Astrocyte (in vitro differentiated cells and primary cell): ENCODE measurements at regions not wholly inside any gene's neighbourhood (a gene's known extent, or its start where the extent isn't known, plus 50 kb on each side); places are given as distances from the start of the nearest gene placed in this dataset.

ENCODE experiments used
- DNase-seq: peaks from one replicate; pipeline ENCODE4 v3.0.0-alpha.2; 2010; ENCODE audit warnings: low read depth
- FAIRE-seq: peaks from 2 replicates; lab custom pipeline; 2011; peaks lifted over from hg19 to GRCh38; lab: Jason Lieb, UNC
- H2AFZ ChIP-seq: 2 replicates; pipeline ENCODE4 v1.6.0; 2012; ENCODE audit warnings: low read depth, low read length, inconsistent platforms
- H3K27ac ChIP-seq: 2 replicates; pipeline ENCODE4 v1.5.1; 2011; ENCODE audit warnings: low read depth, low read length, inconsistent platforms
- H3K27me3 ChIP-seq: 2 replicates; pipeline ENCODE4 v1.6.0; 2011; ENCODE audit warnings: low read length, inconsistent platforms; ENCODE audit not compliant: insufficient read depth
- H3K36me3 ChIP-seq: 2 replicates; pipeline ENCODE4 v1.5.1; 2011; ENCODE audit warnings: low read length, inconsistent platforms; ENCODE audit not compliant: insufficient read depth
- H3K4me1 ChIP-seq: 2 replicates; pipeline ENCODE4 v1.5.1; 2011; ENCODE audit warnings: low read length, inconsistent platforms; ENCODE audit not compliant: insufficient read depth
- H3K4me2 ChIP-seq: 2 replicates; pipeline ENCODE4 v1.6.0; 2012; ENCODE audit warnings: low read length, inconsistent platforms
- H3K4me3 ChIP-seq: 2 replicates; pipeline ENCODE4 v1.5.1; 2011; ENCODE audit warnings: low read depth, mild to moderate bottlenecking, low read length, inconsistent platforms; ENCODE audit not compliant: insufficient read depth
- H3K79me2 ChIP-seq: 2 replicates; pipeline ENCODE4 v1.6.0; 2012; ENCODE audit warnings: mild to moderate bottlenecking, low read length, inconsistent platforms; ENCODE audit not compliant: insufficient read depth
- H3K9ac ChIP-seq: 2 replicates; pipeline ENCODE4 v1.6.0; 2012; ENCODE audit warnings: mild to moderate bottlenecking, low read length, inconsistent platforms
- H3K9me3 ChIP-seq: 2 replicates; pipeline ENCODE4 v1.5.1; 2012; ENCODE audit warnings: low read depth, mild to moderate bottlenecking, low read length, inconsistent platforms; ENCODE audit not compliant: insufficient read depth
- H4K20me1 ChIP-seq: 2 replicates; pipeline ENCODE4 v1.6.0; 2012; ENCODE audit warnings: low read length, inconsistent platforms; ENCODE audit not compliant: insufficient read depth
- H3K27ac Mint-ChIP-seq: one replicate; pipeline ENCODE4 v1.8.0; 2021; ENCODE audit warnings: mild to moderate bottlenecking, mixed read lengths; ENCODE audit not compliant: unreplicated experiment
- H3K27me3 Mint-ChIP-seq: one replicate; pipeline ENCODE4 v1.8.0; 2021; ENCODE audit warnings: low read depth, mixed read lengths; ENCODE audit not compliant: unreplicated experiment
- H3K36me3 Mint-ChIP-seq: one replicate; pipeline ENCODE4 v1.8.0; 2021; ENCODE audit warnings: low read depth, mixed read lengths; ENCODE audit not compliant: unreplicated experiment
- H3K4me1 Mint-ChIP-seq: one replicate; pipeline ENCODE4 v1.8.0; 2021; ENCODE audit warnings: low read depth, mixed read lengths; ENCODE audit not compliant: unreplicated experiment
- H3K4me3 Mint-ChIP-seq: one replicate; pipeline ENCODE4 v1.8.0; 2021; ENCODE audit warnings: mild to moderate bottlenecking, moderate library complexity, mixed read lengths; ENCODE audit not compliant: unreplicated experiment
- H3K9me3 Mint-ChIP-seq: one replicate; pipeline ENCODE4 v1.8.0; 2021; ENCODE audit warnings: mild to moderate bottlenecking, mixed read lengths; ENCODE audit not compliant: unreplicated experiment
- EZH2 ChIP-seq: IDR thresholded peaks from 2 replicates; pipeline ENCODE4 v1.6.1; 2012; ENCODE audit warnings: mild to moderate bottlenecking, low read length, inconsistent platforms; ENCODE audit not compliant: insufficient read depth
- TF ChIP-seq, protein P1 (sequence below): IDR thresholded peaks from 2 replicates; pipeline ENCODE4 v1.5.1; 2011; ENCODE audit warnings: low read depth, mild to moderate bottlenecking, inconsistent platforms, low read length, moderate library complexity; ENCODE audit not compliant: insufficient read depth

DNA sequence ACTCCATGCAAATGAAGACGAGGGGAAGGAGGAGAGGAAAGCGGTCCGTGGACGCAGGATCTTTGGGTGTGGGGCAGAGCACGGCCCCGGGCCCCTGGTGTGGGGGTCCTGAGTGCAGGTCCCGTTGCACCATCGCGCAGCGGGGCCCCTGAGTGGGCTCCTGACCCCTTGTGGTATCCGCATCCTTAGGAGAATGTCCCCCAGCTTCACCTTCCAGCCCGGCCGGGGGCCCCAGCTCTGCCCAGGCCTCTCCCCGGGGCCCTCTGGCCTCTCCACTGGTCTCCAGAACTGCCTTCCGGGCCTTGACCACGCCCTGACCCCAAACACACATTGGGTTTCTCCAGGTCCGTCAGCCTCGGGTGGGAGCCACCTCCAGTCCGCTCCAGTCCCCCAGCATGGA lies 431.8 kb upstream of the SALL3 start:
- H3K27me3 ChIP-seq = no peaks in the 10 kb centered on the region
- peaks cover 25% of the 10 kb centered on the region for H3K9me3 ChIP-seq
- no peak overlapping the region for H3K4me2 ChIP-seq
- H3K4me1 ChIP-seq = no peaks in the 10 kb centered on the region
- no peak for TF ChIP-seq EZH2
- TF ChIP-seq, protein P1, sequence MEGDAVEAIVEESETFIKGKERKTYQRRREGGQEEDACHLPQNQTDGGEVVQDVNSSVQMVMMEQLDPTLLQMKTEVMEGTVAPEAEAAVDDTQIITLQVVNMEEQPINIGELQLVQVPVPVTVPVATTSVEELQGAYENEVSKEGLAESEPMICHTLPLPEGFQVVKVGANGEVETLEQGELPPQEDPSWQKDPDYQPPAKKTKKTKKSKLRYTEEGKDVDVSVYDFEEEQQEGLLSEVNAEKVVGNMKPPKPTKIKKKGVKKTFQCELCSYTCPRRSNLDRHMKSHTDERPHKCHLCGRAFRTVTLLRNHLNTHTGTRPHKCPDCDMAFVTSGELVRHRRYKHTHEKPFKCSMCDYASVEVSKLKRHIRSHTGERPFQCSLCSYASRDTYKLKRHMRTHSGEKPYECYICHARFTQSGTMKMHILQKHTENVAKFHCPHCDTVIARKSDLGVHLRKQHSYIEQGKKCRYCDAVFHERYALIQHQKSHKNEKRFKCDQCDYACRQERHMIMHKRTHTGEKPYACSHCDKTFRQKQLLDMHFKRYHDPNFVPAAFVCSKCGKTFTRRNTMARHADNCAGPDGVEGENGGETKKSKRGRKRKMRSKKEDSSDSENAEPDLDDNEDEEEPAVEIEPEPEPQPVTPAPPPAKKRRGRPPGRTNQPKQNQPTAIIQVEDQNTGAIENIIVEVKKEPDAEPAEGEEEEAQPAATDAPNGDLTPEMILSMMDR = no peak
- H3K4me3 ChIP-seq = no peak overlapping the region
- no peaks in the 10 kb centered on the region for H3K36me3 ChIP-seq
- H3K27me3 Mint-ChIP-seq = no peaks in the 10 kb centered on the region
- no peaks in the 10 kb centered on the region for H3K36me3 Mint-ChIP-seq
- H3K4me1 Mint-ChIP-seq = no peaks in the 10 kb centered on the region
- DNase-seq (no peak), FAIRE-seq (no peak)
- no peak overlapping the region for H3K4me3 Mint-ChIP-seq
- H3K9ac ChIP-seq = no peak overlapping the region
- H3K9me3 Mint-ChIP-seq = peaks cover 13% of the 10 kb centered on the region
- H3K27ac ChIP-seq = no peak overlapping the region
- no peak overlapping the region for H2AFZ ChIP-seq
- no peaks in the 10 kb centered on the region for H4K20me1 ChIP-seq
- H3K79me2 ChIP-seq = no peaks in the 10 kb centered on the region
- H3K27ac Mint-ChIP-seq = no peak overlapping the region

DNA sequence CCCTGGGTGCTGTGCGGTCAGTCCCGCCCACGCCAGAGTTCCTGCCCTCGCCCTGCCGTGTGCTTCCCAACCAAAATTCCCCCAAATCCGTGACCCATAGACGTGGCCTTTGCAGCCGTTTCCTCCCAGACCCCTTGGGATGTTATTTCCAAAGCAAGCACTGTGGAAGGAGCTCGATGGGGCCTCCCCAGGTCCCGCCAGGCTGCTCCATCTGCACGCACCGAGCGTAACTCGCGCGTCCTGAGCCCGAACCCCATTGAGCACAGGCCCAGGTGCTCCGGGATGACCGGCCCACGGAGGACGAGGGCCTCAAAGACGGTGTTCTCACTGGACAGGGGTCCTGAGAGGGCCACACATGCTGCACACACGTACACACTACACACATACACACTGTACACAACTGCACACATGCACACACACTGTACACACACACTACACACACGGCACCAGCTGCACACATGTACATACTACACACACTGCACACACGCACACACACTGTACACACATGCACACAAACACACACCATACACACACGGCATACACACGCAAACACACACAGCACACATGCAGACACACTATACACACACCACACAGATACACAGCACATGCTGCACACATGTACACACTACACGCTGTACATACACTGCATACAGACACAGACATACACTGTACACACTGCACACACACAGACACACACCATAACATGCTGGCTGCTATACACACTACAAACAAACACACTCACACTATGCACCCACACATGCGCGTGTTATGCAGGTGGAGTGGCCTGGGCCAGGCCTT lies 431.2 kb upstream of the SALL3 start:
- Histone ChIP-seq H3K9ac (no peak overlapping the region), H3K4me3 (no peak overlapping the region), H4K20me1 (no peaks in the 10 kb centered on the region), H3K9me3 (peaks cover 25% of the 10 kb centered on the region), H3K27ac (no peak overlapping the region), H3K4me1 (no peaks in the 10 kb centered on the region), H3K27me3 (no peaks in the 10 kb centered on the region), H3K36me3 (no peaks in the 10 kb centered on the region), H3K79me2 (no peaks in the 10 kb centered on the region), H2AFZ (no peak overlapping the region), H3K4me2 (no peak overlapping the region)
- Mint-ChIP-seq H3K4me1 (no peaks in the 10 kb centered on the region), H3K27ac (no peak overlapping the region), H3K36me3 (no peaks in the 10 kb centered on the region), H3K9me3 (peaks cover 11% of the 10 kb centered on the region), H3K4me3 (no peak overlapping the region), H3K27me3 (no peaks in the 10 kb centered on the region)
- FAIRE-seq (no peak), DNase-seq (no peak)
- TF ChIP-seq EZH2 = no peak
- TF ChIP-seq, protein P1 = no peak

- FAIRE-seq = no peak
Measured at GRCh38 chr18:78549971-78550370, 429.6 kb upstream of the SALL3 start.

More at GRCh38 chr18:78549971-78550370, 429.6 kb upstream of the SALL3 start:
- Histone ChIP-seq H3K27me3 (no peaks in the 10 kb centered on the region), H3K9ac (no peak overlapping the region), H3K4me1 (no peaks in the 10 kb centered on the region), H3K4me3 (no peak overlapping the region), H3K79me2 (no peaks in the 10 kb centered on the region), H3K9me3 (peaks cover 22% of the 10 kb centered on the region), H3K4me2 (no peak overlapping the region), H4K20me1 (no peaks in the 10 kb centered on the region), H3K27ac (no peak overlapping the region), H2AFZ (no peak overlapping the region), H3K36me3 (no peaks in the 10 kb centered on the region)
- H3K27ac Mint-ChIP-seq = no peak overlapping the region
- no peaks in the 10 kb centered on the region for H3K27me3 Mint-ChIP-seq
- DNase-seq = no peak
- H3K4me3 Mint-ChIP-seq = no peak overlapping the region
- no peaks in the 10 kb centered on the region for H3K36me3 Mint-ChIP-seq
- TF ChIP-seq, protein P1 = no peak
- TF ChIP-seq EZH2 = no peak
- no peaks in the 10 kb centered on the region for H3K4me1 Mint-ChIP-seq
- H3K9me3 Mint-ChIP-seq = peaks cover 11% of the 10 kb centered on the region
